ENCODE measurements at regions not wholly inside any gene's neighbourhood (a gene's known extent, or its start where the extent isn't known, plus 50 kb on each side); places are given as distances from the start of the nearest gene placed in this dataset.

DNA sequence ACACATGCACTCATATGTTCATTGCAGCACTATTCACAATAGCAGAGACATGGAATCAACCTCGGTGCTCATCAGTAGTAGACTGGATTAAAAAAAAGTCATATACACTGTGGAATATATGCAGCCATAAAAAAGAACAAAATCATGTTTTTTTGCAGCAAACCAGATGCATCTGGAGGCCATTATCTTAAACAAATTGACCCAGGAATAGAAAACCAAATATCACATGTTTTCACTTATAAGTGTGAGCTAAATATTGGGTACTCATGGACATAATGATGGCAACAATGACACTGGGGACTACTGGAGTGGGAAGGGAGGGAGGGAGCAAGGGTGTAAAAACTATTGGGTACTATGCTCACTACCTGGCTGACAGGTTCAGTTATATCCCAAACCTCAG lies 792.6 kb downstream of the EPHA4 start:
- Histone ChIP-seq H3K27ac (ENCODE audit: low read depth, low read length) (no peak overlapping the region), H3K4me3 (ENCODE audit: low read length) (no peak overlapping the region)

DNA sequence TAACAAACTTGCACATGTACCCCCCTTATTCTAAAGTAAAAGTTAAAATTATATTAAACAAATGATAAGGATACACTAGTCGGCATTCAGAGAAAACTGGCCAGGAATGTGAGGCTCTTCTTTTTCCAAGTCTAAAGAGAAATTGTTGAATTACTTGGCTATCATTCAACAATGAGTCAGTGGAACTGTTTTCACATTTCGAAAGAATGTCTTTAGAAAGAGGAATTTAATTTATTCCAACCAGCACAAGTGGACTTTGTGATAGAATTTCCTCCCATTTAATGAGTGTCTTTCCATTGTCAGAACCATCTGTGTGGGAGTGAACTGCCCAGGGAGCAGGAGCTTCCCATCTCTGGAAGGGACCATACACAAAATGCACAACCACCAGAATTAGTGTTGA lies 792.2 kb downstream of the EPHA4 start:
- Histone ChIP-seq H3K4me2 (ENCODE audit: low read length) (no peak overlapping the region), H3K27ac (ENCODE audit: low read depth, low read length) (no peak overlapping the region), H3K9me3 (ENCODE audit: control insufficient read depth, insufficient read depth, low read length) (no peaks in the 10 kb centered on the region), H3K4me1 (ENCODE audit: control insufficient read depth, low read length) (no peaks in the 10 kb centered on the region), H4K20me1 (ENCODE audit: control insufficient read depth, insufficient read depth, low read depth, low read length) (no peaks in the 10 kb centered on the region), H3F3A (ENCODE audit: control insufficient read depth, insufficient read depth) (no peaks in the 10 kb centered on the region), H3K79me2 (ENCODE audit: control insufficient read depth, low read length) (no peaks in the 10 kb centered on the region), H3K27me3 (ENCODE audit: control insufficient read depth, low read length) (no peaks in the 10 kb centered on the region), H3K4me3 (ENCODE audit: low read length) (no peak overlapping the region), H3K36me3 (ENCODE audit: control insufficient read depth, low read length) (no peaks in the 10 kb centered on the region), H3K9me2 (replicated peaks; ENCODE audit: control insufficient read depth, low read length) (no peaks in the 10 kb centered on the region)
- TF ChIP-seq, protein P1, sequence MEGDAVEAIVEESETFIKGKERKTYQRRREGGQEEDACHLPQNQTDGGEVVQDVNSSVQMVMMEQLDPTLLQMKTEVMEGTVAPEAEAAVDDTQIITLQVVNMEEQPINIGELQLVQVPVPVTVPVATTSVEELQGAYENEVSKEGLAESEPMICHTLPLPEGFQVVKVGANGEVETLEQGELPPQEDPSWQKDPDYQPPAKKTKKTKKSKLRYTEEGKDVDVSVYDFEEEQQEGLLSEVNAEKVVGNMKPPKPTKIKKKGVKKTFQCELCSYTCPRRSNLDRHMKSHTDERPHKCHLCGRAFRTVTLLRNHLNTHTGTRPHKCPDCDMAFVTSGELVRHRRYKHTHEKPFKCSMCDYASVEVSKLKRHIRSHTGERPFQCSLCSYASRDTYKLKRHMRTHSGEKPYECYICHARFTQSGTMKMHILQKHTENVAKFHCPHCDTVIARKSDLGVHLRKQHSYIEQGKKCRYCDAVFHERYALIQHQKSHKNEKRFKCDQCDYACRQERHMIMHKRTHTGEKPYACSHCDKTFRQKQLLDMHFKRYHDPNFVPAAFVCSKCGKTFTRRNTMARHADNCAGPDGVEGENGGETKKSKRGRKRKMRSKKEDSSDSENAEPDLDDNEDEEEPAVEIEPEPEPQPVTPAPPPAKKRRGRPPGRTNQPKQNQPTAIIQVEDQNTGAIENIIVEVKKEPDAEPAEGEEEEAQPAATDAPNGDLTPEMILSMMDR (IDR thresholded peaks at IDR 0.05; ENCODE audit: low read depth, low read length, poor library complexity, severe bottlenecking) = no peak
- no peak for TF ChIP-seq EZH2phosphoT487 (IDR thresholded peaks at IDR 0.05; ENCODE audit: borderline replicate concordance, low read length)

More for the DNA sequence above, 792.6 kb downstream of the EPHA4 start:
- no peak for TF ChIP-seq EZH2phosphoT487 (IDR thresholded peaks at IDR 0.05; ENCODE audit: borderline replicate concordance, low read length)
- TF ChIP-seq, protein P1 (IDR thresholded peaks at IDR 0.05; ENCODE audit: low read depth, low read length, poor library complexity, severe bottlenecking) = no peak
- Histone ChIP-seq H3K9me3 (ENCODE audit: control insufficient read depth, insufficient read depth, low read length) (no peaks in the 10 kb centered on the region; the same call in 1 of the 2 replicates), H3K4me1 (ENCODE audit: control insufficient read depth, low read length) (no peaks in the 10 kb centered on the region), H4K20me1 (ENCODE audit: control insufficient read depth, insufficient read depth, low read depth, low read length) (no peaks in the 10 kb centered on the region), H3K36me3 (ENCODE audit: control insufficient read depth, low read length) (no peaks in the 10 kb centered on the region), H3F3A (ENCODE audit: control insufficient read depth, insufficient read depth) (no peaks in the 10 kb centered on the region), H3K27me3 (ENCODE audit: control insufficient read depth, low read length) (no peaks in the 10 kb centered on the region), H3K9me2 (replicated peaks; ENCODE audit: control insufficient read depth, low read length) (no peaks in the 10 kb centered on the region), H3K4me2 (ENCODE audit: low read length) (no peak overlapping the region), H3K79me2 (ENCODE audit: control insufficient read depth, low read length) (no peaks in the 10 kb centered on the region)

- Histone ChIP-seq H3K4me1 (ENCODE audit: control insufficient read depth, low read length) (no peaks in the 10 kb centered on the region), H3K9me3 (ENCODE audit: control insufficient read depth, insufficient read depth, low read length) (no peaks in the 10 kb centered on the region), H4K20me1 (ENCODE audit: control insufficient read depth, insufficient read depth, low read depth, low read length) (no peaks in the 10 kb centered on the region), H3K4me3 (ENCODE audit: low read length) (no peak overlapping the region), H3K79me2 (ENCODE audit: control insufficient read depth, low read length) (no peaks in the 10 kb centered on the region), H3K9me2 (replicated peaks; ENCODE audit: control insufficient read depth, low read length) (no peaks in the 10 kb centered on the region), H3K27me3 (ENCODE audit: control insufficient read depth, low read length) (no peaks in the 10 kb centered on the region), H3K27ac (ENCODE audit: low read depth, low read length) (no peak overlapping the region), H3K4me2 (ENCODE audit: low read length) (no peak overlapping the region), H3K36me3 (ENCODE audit: control insufficient read depth, low read length) (no peaks in the 10 kb centered on the region), H3F3A (ENCODE audit: control insufficient read depth, insufficient read depth) (no peaks in the 10 kb centered on the region)
- no peak for TF ChIP-seq EZH2phosphoT487 (IDR thresholded peaks at IDR 0.05; ENCODE audit: borderline replicate concordance, low read length)
These were observed 790.4 kb downstream of the EPHA4 start for GRCh38 chr2:220781622-220782241.

DNA sequence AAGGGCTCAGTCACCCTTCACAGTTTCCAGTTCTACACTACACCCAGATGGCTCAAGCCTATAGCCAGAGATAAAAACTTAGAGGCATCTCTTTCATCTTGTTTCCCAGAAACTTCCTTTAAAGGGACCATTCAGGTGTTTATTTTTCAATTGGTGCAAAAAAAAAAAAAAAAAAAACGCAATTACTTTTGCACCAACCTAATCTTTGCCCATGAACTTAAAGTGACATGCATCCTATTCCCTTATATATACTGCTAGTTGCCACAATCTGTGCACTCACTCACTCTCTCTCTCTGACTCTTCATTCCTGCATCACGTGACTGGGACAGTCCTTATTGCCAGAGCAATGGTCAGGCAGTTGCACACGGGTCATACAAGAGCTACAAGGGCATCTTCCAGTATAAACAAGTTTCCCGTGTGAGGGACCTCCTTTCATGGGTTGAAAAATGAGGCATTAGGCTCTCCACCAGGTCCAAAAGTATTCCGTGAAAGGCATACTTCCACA lies 789.4 kb downstream of the EPHA4 start:
- no peaks in the 10 kb centered on the region for H3K9me2 ChIP-seq (replicated peaks; ENCODE audit: control insufficient read depth, low read length)
- H3K27ac ChIP-seq (ENCODE audit: low read depth, low read length) = no peak overlapping the region
- no peaks in the 10 kb centered on the region for H4K20me1 ChIP-seq (ENCODE audit: control insufficient read depth, insufficient read depth, low read depth, low read length)
- no peak for TF ChIP-seq EZH2phosphoT487 (IDR thresholded peaks at IDR 0.05; ENCODE audit: borderline replicate concordance, low read length)
- TF ChIP-seq, protein P1 (IDR thresholded peaks at IDR 0.05; ENCODE audit: low read depth, low read length, poor library complexity, severe bottlenecking) = no peak
- no peaks in the 10 kb centered on the region for H3K79me2 ChIP-seq (ENCODE audit: control insufficient read depth, low read length)
- no peaks in the 10 kb centered on the region for H3F3A ChIP-seq (ENCODE audit: control insufficient read depth, insufficient read depth)
- H3K4me1 ChIP-seq (ENCODE audit: control insufficient read depth, low read length) = no peaks in the 10 kb centered on the region
- no peaks in the 10 kb centered on the region for H3K36me3 ChIP-seq (ENCODE audit: control insufficient read depth, low read length)
- no peaks in the 10 kb centered on the region for H3K27me3 ChIP-seq (ENCODE audit: control insufficient read depth, low read length)
- H3K4me3 ChIP-seq (ENCODE audit: low read length) = no peak overlapping the region
- no peak overlapping the region for H3K4me2 ChIP-seq (ENCODE audit: low read length)
- H3K9me3 ChIP-seq (ENCODE audit: control insufficient read depth, insufficient read depth, low read length) = no peaks in the 10 kb centered on the region
